ENCODE measurements at regions not wholly inside any gene's neighbourhood (a gene's known extent, or its start where the extent isn't known, plus 50 kb on each side); places are given as distances from the start of the nearest gene placed in this dataset.

DNA sequence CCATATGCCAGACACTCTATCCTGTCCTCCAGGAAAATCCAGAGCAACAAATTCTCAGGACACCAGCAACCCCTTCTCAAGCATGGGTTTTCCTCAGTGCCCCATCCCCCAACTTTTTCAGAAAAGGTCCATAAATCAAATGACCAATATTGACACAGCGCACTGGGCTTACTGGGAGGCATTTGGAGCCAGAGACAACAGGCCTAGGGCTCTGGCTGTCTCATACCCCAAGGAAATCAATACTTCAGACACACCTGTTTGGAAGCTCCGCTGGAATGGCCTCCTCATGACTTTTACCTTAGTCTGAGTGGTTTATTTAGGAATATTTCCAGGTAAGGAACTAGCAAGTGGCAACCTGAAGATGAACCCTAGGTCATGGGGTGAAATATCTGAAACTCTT lies 66.9 kb upstream of the TNR start:
- no peak for DNase-seq (ENCODE audit: low spot score)
- CTCF ChIA-PET = no interaction called here
- intact Hi-C loops (cut with micrococcal nuclease; ENCODE audit: unreplicated experiment) = no loop called here
- Histone ChIP-seq H3K4me1 (ENCODE audit: insufficient read depth, low read length, poor library complexity, severe bottlenecking) (no peaks in the 10 kb centered on the region), H3K4me3 (ENCODE audit: low read depth, low read length, poor library complexity, severe bottlenecking) (no peak overlapping the region), H3K36me3 (ENCODE audit: insufficient read depth, low read length, poor library complexity, severe bottlenecking) (no peaks in the 10 kb centered on the region), H3K27me3 (replicated peaks; ENCODE audit: insufficient read depth, low read depth, low read length, poor library complexity) (peaks cover 4% of the 10 kb centered on the region), H3K9me3 (ENCODE audit: low read depth, low read length, poor library complexity, severe bottlenecking) (no peaks in the 10 kb centered on the region), H3K27ac (ENCODE audit: low read depth, low read length, poor library complexity, severe bottlenecking) (no peak overlapping the region)
- TF ChIP-seq, protein P1, sequence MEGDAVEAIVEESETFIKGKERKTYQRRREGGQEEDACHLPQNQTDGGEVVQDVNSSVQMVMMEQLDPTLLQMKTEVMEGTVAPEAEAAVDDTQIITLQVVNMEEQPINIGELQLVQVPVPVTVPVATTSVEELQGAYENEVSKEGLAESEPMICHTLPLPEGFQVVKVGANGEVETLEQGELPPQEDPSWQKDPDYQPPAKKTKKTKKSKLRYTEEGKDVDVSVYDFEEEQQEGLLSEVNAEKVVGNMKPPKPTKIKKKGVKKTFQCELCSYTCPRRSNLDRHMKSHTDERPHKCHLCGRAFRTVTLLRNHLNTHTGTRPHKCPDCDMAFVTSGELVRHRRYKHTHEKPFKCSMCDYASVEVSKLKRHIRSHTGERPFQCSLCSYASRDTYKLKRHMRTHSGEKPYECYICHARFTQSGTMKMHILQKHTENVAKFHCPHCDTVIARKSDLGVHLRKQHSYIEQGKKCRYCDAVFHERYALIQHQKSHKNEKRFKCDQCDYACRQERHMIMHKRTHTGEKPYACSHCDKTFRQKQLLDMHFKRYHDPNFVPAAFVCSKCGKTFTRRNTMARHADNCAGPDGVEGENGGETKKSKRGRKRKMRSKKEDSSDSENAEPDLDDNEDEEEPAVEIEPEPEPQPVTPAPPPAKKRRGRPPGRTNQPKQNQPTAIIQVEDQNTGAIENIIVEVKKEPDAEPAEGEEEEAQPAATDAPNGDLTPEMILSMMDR (conservative IDR thresholded peaks at IDR 0.05; ENCODE audit: low read depth, low read length) = no peak
- TF ChIP-seq EZH2 (IDR thresholded peaks at IDR 0.05; ENCODE audit: borderline replicate concordance, low read depth, low read length, poor library complexity, severe bottlenecking) = no peak
- POLR2A ChIA-PET (ENCODE audit: low non-redundant PET) = no interaction called here
- BruUV-seq (replicated peaks) = no TSS peak

DNA sequence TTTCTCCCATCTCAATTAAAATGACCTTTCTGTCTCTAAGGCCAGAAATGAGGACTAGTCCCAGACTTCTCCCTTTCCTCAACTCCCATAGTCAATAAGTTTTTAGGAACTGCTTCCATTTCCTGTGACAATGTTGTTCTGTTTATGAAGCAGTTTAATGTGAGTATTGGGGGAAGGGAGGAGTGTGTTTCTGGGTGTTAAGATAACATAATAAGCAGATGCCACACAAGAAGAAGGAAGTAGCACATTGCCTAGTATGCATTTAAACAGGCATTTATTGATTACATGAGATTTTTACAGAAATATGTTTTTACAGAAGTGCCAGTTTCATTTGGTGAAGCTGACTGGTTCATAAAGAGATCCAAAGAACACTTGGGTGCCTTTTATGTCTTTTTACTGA lies 65.6 kb upstream of the TNR start:
- no peak for TF ChIP-seq EZH2 (IDR thresholded peaks at IDR 0.05; ENCODE audit: borderline replicate concordance, low read depth, low read length, poor library complexity, severe bottlenecking)
- TF ChIP-seq, protein P1 (conservative IDR thresholded peaks at IDR 0.05; ENCODE audit: low read depth, low read length) = no peak
- H3K27me3 ChIP-seq (replicated peaks; ENCODE audit: insufficient read depth, low read depth, low read length, poor library complexity) = peaks cover 4% of the 10 kb centered on the region

DNA sequence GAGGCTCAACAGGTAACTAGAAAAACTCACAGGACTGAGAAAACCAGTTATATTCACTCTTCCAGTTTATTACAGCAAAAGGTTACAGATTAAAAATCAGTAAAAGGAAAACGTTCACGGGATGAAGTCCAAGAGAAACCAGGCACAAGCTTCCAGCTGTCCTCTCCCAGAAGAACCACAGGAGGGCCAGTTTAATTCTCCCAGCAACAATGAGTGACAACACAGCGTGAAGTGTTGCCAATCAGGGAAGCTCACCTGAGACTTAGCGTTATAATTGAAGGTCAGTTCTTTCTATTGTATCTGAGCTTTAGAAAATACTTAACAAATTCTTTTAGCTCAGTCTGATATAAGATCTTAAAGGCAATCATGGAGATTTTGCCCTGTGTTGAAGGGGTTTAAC lies 65.2 kb upstream of the TNR start:
- intact Hi-C loops (cut with micrococcal nuclease; ENCODE audit: unreplicated experiment) = no loop called here
- Histone ChIP-seq H3K36me3 (ENCODE audit: insufficient read depth, low read length, poor library complexity, severe bottlenecking) (no peaks in the 10 kb centered on the region), H3K27ac (ENCODE audit: low read depth, low read length, poor library complexity, severe bottlenecking) (no peak overlapping the region), H3K9me3 (ENCODE audit: low read depth, low read length, poor library complexity, severe bottlenecking) (no peaks in the 10 kb centered on the region), H3K27me3 (replicated peaks; ENCODE audit: insufficient read depth, low read depth, low read length, poor library complexity) (peaks cover 4% of the 10 kb centered on the region), H3K4me3 (ENCODE audit: low read depth, low read length, poor library complexity, severe bottlenecking) (no peak overlapping the region), H3K4me1 (ENCODE audit: insufficient read depth, low read length, poor library complexity, severe bottlenecking) (no peaks in the 10 kb centered on the region)
- no TSS peak for BruUV-seq (replicated peaks)
- TF ChIP-seq EZH2 (IDR thresholded peaks at IDR 0.05; ENCODE audit: borderline replicate concordance, low read depth, low read length, poor library complexity, severe bottlenecking) = no peak
- TF ChIP-seq, protein P1 (conservative IDR thresholded peaks at IDR 0.05; ENCODE audit: low read depth, low read length) = no peak
- ChIA-PET CTCF (no interaction called here), POLR2A (ENCODE audit: low non-redundant PET) (no interaction called here)
- no peak for DNase-seq (ENCODE audit: low spot score)

More for the DNA sequence above, 65.6 kb upstream of the TNR start:
- BruUV-seq (replicated peaks) = no TSS peak
- no peaks in the 10 kb centered on the region for H3K36me3 ChIP-seq (ENCODE audit: insufficient read depth, low read length, poor library complexity, severe bottlenecking)
- H3K27ac ChIP-seq (ENCODE audit: low read depth, low read length, poor library complexity, severe bottlenecking) = no peak overlapping the region
- intact Hi-C loops (cut with micrococcal nuclease; ENCODE audit: unreplicated experiment) = no loop called here
- no peaks in the 10 kb centered on the region for H3K4me1 ChIP-seq (ENCODE audit: insufficient read depth, low read length, poor library complexity, severe bottlenecking)
- H3K9me3 ChIP-seq (ENCODE audit: low read depth, low read length, poor library complexity, severe bottlenecking) = no peaks in the 10 kb centered on the region
- no peak overlapping the region for H3K4me3 ChIP-seq (ENCODE audit: low read depth, low read length, poor library complexity, severe bottlenecking)
- CTCF ChIA-PET = no interaction called here
- POLR2A ChIA-PET (ENCODE audit: low non-redundant PET) = no interaction called here
- no peak for DNase-seq (ENCODE audit: low spot score)

Data from A673 (cell line).